OCI-LY7 (cell line): ENCODE measurements at regions not wholly inside any gene's neighbourhood (a gene's known extent, or its start where the extent isn't known, plus 50 kb on each side); places are given as distances from the start of the nearest gene placed in this dataset.

ENCODE experiments used
- EZH2phosphoT487 ChIP-seq: fragments of 200-600 bp; sonication (generic); IDR thresholded peaks from 2 replicates; pipeline ENCODE4 v1.6.1; 2018; ENCODE audit warnings: low read depth, borderline replicate concordance, mild to moderate bottlenecking, mixed run types, antibody characterized with exemption, low read length, moderate library complexity, mixed read lengths
- TF ChIP-seq, protein P1 (sequence below): fragments of 200-600 bp; sonication (generic); conservative IDR thresholded peaks from 2 replicates; pipeline ENCODE4 v1.5.1; 2014; ENCODE audit warnings: mild to moderate bottlenecking, antibody characterized with exemption, low read length, moderate library complexity, mixed read lengths

DNA sequence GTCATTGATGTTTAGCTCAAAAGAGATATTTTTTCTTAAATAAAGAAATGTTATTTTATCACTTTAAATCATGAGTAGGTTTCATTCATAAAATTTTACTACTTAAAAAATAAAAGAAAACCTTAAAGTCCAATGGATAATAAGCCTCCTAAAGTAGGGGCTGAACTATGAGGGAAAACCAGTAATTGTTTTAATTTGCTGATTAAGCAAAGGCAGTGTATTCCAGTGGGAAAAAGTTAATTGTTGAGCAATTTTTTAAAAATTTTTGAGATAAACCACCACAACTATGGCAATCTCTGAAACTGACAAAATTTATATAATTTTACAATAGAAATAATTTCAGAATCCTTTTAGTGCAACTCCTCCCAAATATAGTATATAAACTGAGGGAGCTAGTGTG, 195.0 kb downstream of the FBXO4 start:
- TF ChIP-seq, protein P1, sequence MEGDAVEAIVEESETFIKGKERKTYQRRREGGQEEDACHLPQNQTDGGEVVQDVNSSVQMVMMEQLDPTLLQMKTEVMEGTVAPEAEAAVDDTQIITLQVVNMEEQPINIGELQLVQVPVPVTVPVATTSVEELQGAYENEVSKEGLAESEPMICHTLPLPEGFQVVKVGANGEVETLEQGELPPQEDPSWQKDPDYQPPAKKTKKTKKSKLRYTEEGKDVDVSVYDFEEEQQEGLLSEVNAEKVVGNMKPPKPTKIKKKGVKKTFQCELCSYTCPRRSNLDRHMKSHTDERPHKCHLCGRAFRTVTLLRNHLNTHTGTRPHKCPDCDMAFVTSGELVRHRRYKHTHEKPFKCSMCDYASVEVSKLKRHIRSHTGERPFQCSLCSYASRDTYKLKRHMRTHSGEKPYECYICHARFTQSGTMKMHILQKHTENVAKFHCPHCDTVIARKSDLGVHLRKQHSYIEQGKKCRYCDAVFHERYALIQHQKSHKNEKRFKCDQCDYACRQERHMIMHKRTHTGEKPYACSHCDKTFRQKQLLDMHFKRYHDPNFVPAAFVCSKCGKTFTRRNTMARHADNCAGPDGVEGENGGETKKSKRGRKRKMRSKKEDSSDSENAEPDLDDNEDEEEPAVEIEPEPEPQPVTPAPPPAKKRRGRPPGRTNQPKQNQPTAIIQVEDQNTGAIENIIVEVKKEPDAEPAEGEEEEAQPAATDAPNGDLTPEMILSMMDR, result no peak
- TF ChIP-seq EZH2phosphoT487, result no peak
